ENCODE measurements at regions not wholly inside any gene's neighbourhood (a gene's known extent, or its start where the extent isn't known, plus 50 kb on each side); places are given as distances from the start of the nearest gene placed in this dataset.

DNA sequence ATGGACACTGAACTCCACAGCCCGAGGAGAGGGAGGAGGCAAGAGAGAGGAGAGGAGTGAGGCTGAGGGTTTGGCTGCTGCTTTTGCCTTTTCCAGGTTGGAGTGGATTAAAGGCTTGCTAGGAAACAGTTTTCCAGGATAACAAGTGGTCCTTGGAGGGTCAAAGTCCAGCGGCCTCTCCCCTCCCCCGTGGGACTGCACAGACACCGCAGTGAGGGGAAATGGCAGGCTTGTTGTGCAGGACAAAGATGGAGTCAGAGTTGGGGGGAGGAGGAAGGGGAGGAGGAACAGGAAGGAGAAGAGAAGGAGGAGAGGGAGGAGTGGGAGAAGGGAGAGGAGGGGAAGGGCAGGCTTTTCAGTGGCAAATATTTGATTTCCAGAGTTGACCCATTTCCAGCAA, 245.5 kb downstream of the RBM19 start:
- POLR2A ChIA-PET = no interaction called here
- DNase-seq (no peak), ATAC-seq (ENCODE audit: low read depth) (no peak)
- no peaks in the 10 kb centered on the region for H3K4me1 Mint-ChIP-seq
- H3K27me3 Mint-ChIP-seq = no peaks in the 10 kb centered on the region
- intact Hi-C loops (cut with micrococcal nuclease) = no loop called here
- H3K36me3 Mint-ChIP-seq (ENCODE audit: low read depth) = no peaks in the 10 kb centered on the region
- peaks cover 3% of the 10 kb centered on the region for H3K9me3 Mint-ChIP-seq
- TF ChIP-seq, protein P1, sequence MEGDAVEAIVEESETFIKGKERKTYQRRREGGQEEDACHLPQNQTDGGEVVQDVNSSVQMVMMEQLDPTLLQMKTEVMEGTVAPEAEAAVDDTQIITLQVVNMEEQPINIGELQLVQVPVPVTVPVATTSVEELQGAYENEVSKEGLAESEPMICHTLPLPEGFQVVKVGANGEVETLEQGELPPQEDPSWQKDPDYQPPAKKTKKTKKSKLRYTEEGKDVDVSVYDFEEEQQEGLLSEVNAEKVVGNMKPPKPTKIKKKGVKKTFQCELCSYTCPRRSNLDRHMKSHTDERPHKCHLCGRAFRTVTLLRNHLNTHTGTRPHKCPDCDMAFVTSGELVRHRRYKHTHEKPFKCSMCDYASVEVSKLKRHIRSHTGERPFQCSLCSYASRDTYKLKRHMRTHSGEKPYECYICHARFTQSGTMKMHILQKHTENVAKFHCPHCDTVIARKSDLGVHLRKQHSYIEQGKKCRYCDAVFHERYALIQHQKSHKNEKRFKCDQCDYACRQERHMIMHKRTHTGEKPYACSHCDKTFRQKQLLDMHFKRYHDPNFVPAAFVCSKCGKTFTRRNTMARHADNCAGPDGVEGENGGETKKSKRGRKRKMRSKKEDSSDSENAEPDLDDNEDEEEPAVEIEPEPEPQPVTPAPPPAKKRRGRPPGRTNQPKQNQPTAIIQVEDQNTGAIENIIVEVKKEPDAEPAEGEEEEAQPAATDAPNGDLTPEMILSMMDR (IDR thresholded peaks at IDR 0.05) = no peak
- CTCF ChIA-PET = no interaction called here
- H3K4me3 Mint-ChIP-seq = no peak overlapping the region
- no peak overlapping the region for H3K27ac Mint-ChIP-seq

DNA sequence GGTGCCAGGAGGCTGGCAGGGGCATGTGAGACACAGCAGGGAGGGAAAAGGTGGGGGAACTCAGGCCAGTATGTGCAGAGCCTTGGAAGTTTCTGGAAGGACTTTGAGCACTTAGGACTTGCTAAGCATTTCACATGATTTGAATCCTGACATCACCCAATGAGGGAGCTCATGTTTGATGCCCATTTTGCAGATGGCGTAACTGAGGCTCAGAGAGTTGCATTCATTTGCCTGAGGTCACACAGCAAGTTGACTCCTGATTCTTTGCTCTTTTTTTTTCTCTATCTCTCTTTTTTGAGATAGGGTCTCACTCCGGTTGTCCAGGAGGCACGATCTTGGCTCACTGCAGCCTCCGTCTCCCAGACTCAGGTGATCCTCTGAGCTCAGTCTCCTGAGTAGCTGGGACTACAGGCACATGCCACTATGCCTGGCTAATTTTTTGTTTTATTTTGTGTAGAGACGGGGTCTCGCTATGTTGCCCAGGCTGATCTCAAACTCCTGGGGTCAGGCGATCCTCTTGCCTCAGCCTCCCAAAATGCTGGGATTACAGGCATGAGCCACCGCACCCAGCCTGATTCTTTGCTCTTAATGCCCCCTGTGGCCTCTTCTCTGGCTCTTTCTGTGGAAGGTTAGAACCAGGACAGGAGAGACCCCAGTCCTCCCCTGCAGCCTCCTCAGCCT, 246.1 kb downstream of the RBM19 start:
- no peak overlapping the region for H3K4me3 Mint-ChIP-seq
- no peaks in the 10 kb centered on the region for H3K27me3 Mint-ChIP-seq
- CTCF ChIA-PET = no interaction called here
- TF ChIP-seq, protein P1 (IDR thresholded peaks at IDR 0.05) = no peak
- no peak overlapping the region for H3K27ac Mint-ChIP-seq
- peaks cover 3% of the 10 kb centered on the region for H3K9me3 Mint-ChIP-seq
- intact Hi-C loops (cut with micrococcal nuclease) = no loop called here
- H3K36me3 Mint-ChIP-seq (ENCODE audit: low read depth) = no peaks in the 10 kb centered on the region
- POLR2A ChIA-PET = no interaction called here
- H3K4me1 Mint-ChIP-seq = no peaks in the 10 kb centered on the region
- ATAC-seq (ENCODE audit: low read depth) (no peak), DNase-seq (no peak)

DNA sequence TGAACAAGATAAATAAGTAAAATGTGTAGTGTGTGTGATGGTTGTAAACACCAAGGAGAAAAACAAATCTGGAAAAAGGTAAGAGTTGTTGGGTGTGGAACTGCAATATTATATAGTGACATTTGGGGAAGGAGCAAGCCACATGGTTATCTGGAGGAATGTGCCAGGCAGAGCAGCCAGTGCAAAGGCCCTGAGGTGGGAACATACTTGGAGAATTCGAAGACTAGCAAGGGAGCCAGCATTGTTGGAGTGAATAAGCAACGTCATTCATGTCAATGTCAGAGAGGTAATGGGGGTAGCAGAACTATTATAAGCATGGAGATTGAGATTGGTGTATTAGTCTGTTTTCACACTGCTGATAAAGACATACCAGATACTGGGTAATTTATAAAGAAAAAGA, 241.5 kb upstream of the LHX5 start:
- DNase-seq = no peak
- no peaks in the 10 kb centered on the region for H3K36me3 Mint-ChIP-seq (ENCODE audit: low read depth)
- H3K4me3 Mint-ChIP-seq = no peak overlapping the region
- H3K27ac Mint-ChIP-seq = no peak overlapping the region
- TF ChIP-seq, protein P1 (IDR thresholded peaks at IDR 0.05) = no peak
- no peaks in the 10 kb centered on the region for H3K4me1 Mint-ChIP-seq
- no peak for ATAC-seq (ENCODE audit: low read depth)
- POLR2A ChIA-PET = no interaction called here
- intact Hi-C loops (cut with micrococcal nuclease) = no loop called here
- H3K27me3 Mint-ChIP-seq = peaks cover 17% of the 10 kb centered on the region
- H3K9me3 Mint-ChIP-seq = peaks cover 12% of the 10 kb centered on the region
- CTCF ChIA-PET = no interaction called here

DNA sequence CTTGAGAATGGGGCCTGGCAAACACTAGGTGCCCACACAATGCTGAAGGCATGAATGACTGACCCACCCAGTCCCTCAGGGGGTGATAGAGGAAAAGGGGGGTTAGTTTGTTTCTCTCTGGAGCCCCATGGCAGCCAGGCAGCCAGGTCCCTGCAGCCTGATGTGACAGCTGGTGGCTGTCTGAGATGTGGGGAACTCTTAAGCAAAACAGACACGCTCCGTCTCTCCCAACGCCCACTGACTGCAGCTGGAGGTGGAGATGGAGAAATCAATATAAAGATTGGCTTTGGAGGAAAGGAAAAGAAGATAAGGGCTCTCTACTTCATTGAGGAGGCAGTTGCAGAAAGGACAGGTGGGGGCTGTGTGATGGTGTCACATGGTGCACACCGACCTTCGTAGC, 240.8 kb upstream of the LHX5 start:
- H3K36me3 Mint-ChIP-seq (ENCODE audit: low read depth) = no peaks in the 10 kb centered on the region
- ATAC-seq (ENCODE audit: low read depth) (no peak), DNase-seq (no peak)
- peaks cover 12% of the 10 kb centered on the region for H3K9me3 Mint-ChIP-seq
- intact Hi-C loops (cut with micrococcal nuclease) = no loop called here
- no peak overlapping the region for H3K4me3 Mint-ChIP-seq
- H3K27ac Mint-ChIP-seq = no peak overlapping the region
- TF ChIP-seq, protein P1 (IDR thresholded peaks at IDR 0.05) = no peak
- peaks cover 17% of the 10 kb centered on the region for H3K27me3 Mint-ChIP-seq
- ChIA-PET CTCF (no interaction called here), POLR2A (no interaction called here)
- no peaks in the 10 kb centered on the region for H3K4me1 Mint-ChIP-seq

DNA sequence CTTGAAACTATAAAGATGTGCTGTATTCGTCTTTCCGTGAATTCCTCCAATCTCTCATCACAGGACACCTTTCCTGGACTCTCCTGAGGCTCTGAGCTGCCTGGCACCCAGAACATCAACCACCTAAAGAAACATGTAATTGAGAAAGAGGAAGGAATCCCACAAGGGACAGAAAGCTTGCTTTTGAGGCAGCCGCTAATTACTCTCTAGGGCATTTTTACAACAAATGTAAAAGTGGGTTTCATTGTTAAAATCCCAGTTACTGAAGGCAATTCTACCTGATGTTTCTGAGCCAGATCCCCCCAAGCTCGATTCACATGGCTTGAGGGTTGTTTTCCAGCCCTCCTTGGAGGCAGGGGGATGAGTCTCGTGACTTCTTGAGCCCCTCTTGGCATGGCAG, 238.5 kb upstream of the LHX5 start:
- peaks cover 9% of the 10 kb centered on the region for H3K9me3 Mint-ChIP-seq
- POLR2A ChIA-PET = no interaction called here

More for the DNA sequence above, 238.5 kb upstream of the LHX5 start:
- ATAC-seq (ENCODE audit: low read depth) = no peak
- Mint-ChIP-seq H3K27me3 (peaks cover 17% of the 10 kb centered on the region), H3K27ac (no peak overlapping the region), H3K4me3 (no peak overlapping the region), H3K4me1 (no peaks in the 10 kb centered on the region), H3K36me3 (ENCODE audit: low read depth) (no peaks in the 10 kb centered on the region)
- TF ChIP-seq, protein P1 (IDR thresholded peaks at IDR 0.05) = no peak
- no peak for DNase-seq
- CTCF ChIA-PET = no interaction called here
- intact Hi-C loops (cut with micrococcal nuclease) = no loop called here

Measured in activated B cell treated with CpG ODN at 0.5 μM for 24 hours (primary cell).